H1 (cell line): ENCODE measurements at regions not wholly inside any gene's neighbourhood (a gene's known extent, or its start where the extent isn't known, plus 50 kb on each side); places are given as distances from the start of the nearest gene placed in this dataset.

ENCODE experiments used
- CTCF ChIA-PET: fragments of 300-600 bp; sonication (Branson Sonifier 250); formaldehyde crosslinking; loops from one replicate; lab custom pipeline; 2021; ENCODE audit not compliant: partially characterized antibody; lab: Charles Lee
- POLR2A ChIA-PET: fragments of 300-600 bp; sonication (Branson Sonifier 250); formaldehyde crosslinking; loops from one replicate; lab custom pipeline; 2021; ENCODE audit warnings: inconsistent platforms; ENCODE audit not compliant: partially characterized antibody; lab: Charles Lee
- DNase-seq, 2 experiments: peaks; one replicate each; pipeline versions ENCODE4 v3.0.0 to v3.0.0-alpha.2; 2010 to 2022; ENCODE audit warnings: low spot score in 2 of 2, low read depth in 1 of 2, mixed read lengths in 1 of 2
- FAIRE-seq: peaks from 2 replicates; lab custom pipeline; 2011; peaks lifted over from hg19 to GRCh38; lab: Jason Lieb, UNC
- H2AFZ ChIP-seq: 2 replicates; pipeline ENCODE4 v1.8.1; 2012; ENCODE audit warnings: low read length, inconsistent platforms
- H2AK5ac ChIP-seq: 2 replicates; pipeline ENCODE4 v1.6.1; 2013; ENCODE audit warnings: low read depth, low read length
- H2BK120ac ChIP-seq: replicated peaks from 2 replicates; pipeline ENCODE3; 2013; ENCODE audit warnings: low read depth, low read length, inconsistent platforms
- H2BK12ac ChIP-seq: 2 replicates; pipeline ENCODE4 v1.6.1; 2013; ENCODE audit warnings: low read depth, low read length
- H2BK15ac ChIP-seq: 2 replicates; pipeline ENCODE4 v1.6.1; 2013; ENCODE audit warnings: low read length
- H2BK20ac ChIP-seq: 2 replicates; pipeline ENCODE4 v1.6.1; 2013; ENCODE audit warnings: low read length
- H2BK5ac ChIP-seq: 2 replicates; pipeline ENCODE4 v1.6.1; 2013; ENCODE audit warnings: low read depth, low read length
- H3K14ac ChIP-seq: 2 replicates; pipeline ENCODE4 v1.6.1; 2013; ENCODE audit warnings: inconsistent platforms; ENCODE audit not compliant: insufficient read length
- H3K18ac ChIP-seq: 2 replicates; pipeline ENCODE4 v1.6.1; 2013; ENCODE audit warnings: low read length; ENCODE audit errors: extremely low read depth
- H3K23ac ChIP-seq: 2 replicates; pipeline ENCODE4 v1.6.1; 2013; ENCODE audit warnings: inconsistent platforms; ENCODE audit not compliant: insufficient read length
- H3K23me2 ChIP-seq: 2 replicates; pipeline ENCODE4 v1.6.1; 2013; ENCODE audit warnings: low read depth, low read length
- H3K27ac ChIP-seq: 2 replicates; pipeline ENCODE4 v1.6.1; 2011; ENCODE audit warnings: low read depth, low read length, inconsistent platforms
- H3K27me3 ChIP-seq, 4 experiments: replicated peaks in 1 of 4; 1 replicate in 1 of 4; 2 replicates in 3 of 4; pipeline versions ENCODE4 v1.6.1 to v1.8.1; 2011 to 2013; ENCODE audit warnings: low read length in 3 of 4, mild to moderate bottlenecking in 3 of 4, inconsistent platforms in 2 of 4, mixed read lengths in 2 of 4, moderate library complexity in 1 of 4; ENCODE audit not compliant: control insufficient read depth in 3 of 4, insufficient read depth in 3 of 4; ENCODE audit errors: extremely low read depth in 1 of 4
- H3K36me3 ChIP-seq, 4 experiments: 2 replicates each; pipeline versions ENCODE4 v1.6.1 to v1.8.1; 2011 to 2013; ENCODE audit warnings: mild to moderate bottlenecking in 4 of 4, low read length in 3 of 4, moderate library complexity in 2 of 4, control low read depth in 1 of 4, inconsistent platforms in 1 of 4; ENCODE audit not compliant: insufficient read depth in 4 of 4, control insufficient read depth in 2 of 4
- H3K4ac ChIP-seq: replicated peaks from 2 replicates; pipeline ENCODE3; 2013; ENCODE audit warnings: low read length, low read depth, mixed read lengths, inconsistent platforms; ENCODE audit not compliant: insufficient read length
- H3K4me1 ChIP-seq, 4 experiments: replicated peaks in 1 of 4; 1 replicate in 1 of 4; 2 replicates in 3 of 4; pipeline versions ENCODE4 v1.6.1 to v1.8.1; 2011 to 2013; ENCODE audit warnings: low read length in 3 of 4, inconsistent platforms in 2 of 4, mixed read lengths in 1 of 4; ENCODE audit not compliant: insufficient read depth in 4 of 4, control insufficient read depth in 3 of 4
- H3K4me2 ChIP-seq, 2 experiments: 2 replicates each; pipeline versions ENCODE4 v1.6.1 to v1.8.1; 2011 to 2013; ENCODE audit warnings: low read depth in 2 of 2, low read length in 2 of 2, control low read depth in 1 of 2, inconsistent platforms in 1 of 2, mild to moderate bottlenecking in 1 of 2; ENCODE audit not compliant: insufficient read depth in 1 of 2
- H3K4me3 ChIP-seq, 4 experiments: fragments of 200-600, 300-600 bp in 1 of 4; sonication (generic), shearing (Covaris generic), sonication (Bioruptor Twin) in 1 of 4; 2 replicates each; pipeline versions ENCODE4 v1.5.1 to v1.8.1; 2011 to 2016; ENCODE audit warnings: low read length in 4 of 4, low read depth in 3 of 4, control low read depth in 2 of 4, inconsistent platforms in 2 of 4, mild to moderate bottlenecking in 2 of 4, mixed read lengths in 1 of 4, moderate library complexity in 1 of 4; ENCODE audit not compliant: insufficient read depth in 2 of 4; ENCODE audit errors: extremely low read depth in 1 of 4
- H3K56ac ChIP-seq: replicated peaks from 2 replicates; pipeline ENCODE3; 2013; ENCODE audit warnings: low read depth, mild to moderate bottlenecking, mixed read lengths, low read length, inconsistent platforms; ENCODE audit not compliant: insufficient read length
- H3K79me1 ChIP-seq: 2 replicates; pipeline ENCODE4 v1.6.1; 2013; ENCODE audit warnings: low read depth, low read length, control low read depth
- H3K79me2 ChIP-seq, 2 experiments: 2 replicates each; pipeline versions ENCODE4 v1.6.1 to v1.8.1; 2012 to 2013; ENCODE audit warnings: low read length in 2 of 2, mild to moderate bottlenecking in 2 of 2, inconsistent platforms in 1 of 2; ENCODE audit not compliant: insufficient read depth in 2 of 2, control insufficient read depth in 1 of 2
- H3K9ac ChIP-seq, 4 experiments: replicated peaks in 1 of 4; 1 replicate in 1 of 4; 2 replicates in 3 of 4; pipeline versions ENCODE4 v1.6.1 to v1.8.1; 2011 to 2013; ENCODE audit warnings: low read depth in 3 of 4, low read length in 3 of 4, control low read depth in 2 of 4, mild to moderate bottlenecking in 2 of 4, moderate library complexity in 2 of 4, inconsistent platforms in 1 of 4; ENCODE audit errors: extremely low read depth in 1 of 4
- H3K9me3 ChIP-seq, 2 experiments: 2 replicates each; pipeline versions ENCODE4 v1.6.1 to v1.8.1; 2012 to 2013; ENCODE audit warnings: mild to moderate bottlenecking in 2 of 2, moderate library complexity in 2 of 2, control low read depth in 1 of 2, inconsistent platforms in 1 of 2, low read depth in 1 of 2, low read length in 1 of 2, mixed read lengths in 1 of 2; ENCODE audit not compliant: insufficient read depth in 2 of 2
- H4K20me1 ChIP-seq, 2 experiments: replicated peaks in 1 of 2; 2 replicates each; pipeline versions ENCODE3 to v1.8.1; 2011 to 2013; ENCODE audit warnings: inconsistent platforms in 2 of 2, low read length in 2 of 2, mild to moderate bottlenecking in 1 of 2; ENCODE audit not compliant: insufficient read depth in 2 of 2, control insufficient read depth in 1 of 2
- H4K5ac ChIP-seq: 2 replicates; pipeline ENCODE4 v1.6.1; 2013; ENCODE audit warnings: low read length, low read depth, mixed read lengths, inconsistent platforms; ENCODE audit not compliant: insufficient read length
- H4K8ac ChIP-seq: 2 replicates; pipeline ENCODE4 v1.8.0; 2013; ENCODE audit warnings: mild to moderate bottlenecking, moderate library complexity, low read length, inconsistent platforms; ENCODE audit not compliant: insufficient read depth; ENCODE audit errors: extremely low read depth
- H4K91ac ChIP-seq: replicated peaks from 2 replicates; pipeline ENCODE3; 2013; ENCODE audit warnings: low read length, mixed read lengths, inconsistent platforms; ENCODE audit not compliant: insufficient read length
- JUN ChIP-seq: IDR thresholded peaks from 2 replicates; pipeline ENCODE4 v1.6.1; 2011; ENCODE audit warnings: low read depth, mild to moderate bottlenecking, improper control_type of control experiment, low read length
- TAF1 ChIP-seq: IDR thresholded peaks from 2 replicates; pipeline ENCODE4 v1.6.1; 2011; ENCODE audit warnings: mild to moderate bottlenecking, low read depth, low read length
- TEAD4 ChIP-seq: IDR thresholded peaks from 2 replicates; pipeline ENCODE4 v1.6.1; 2012; ENCODE audit warnings: low read depth, low read length, inconsistent platforms, mixed read lengths
- WGBS, 2 experiments: shearing (Covaris generic) in 1 of 2; methylation state at CpG; one replicate each; pipeline versions ENCODE4 v1.1.6 to v1.1.7; 2013 to 2015; ENCODE audit warnings: low lambda C conversion rate in 2 of 2, mixed read lengths in 2 of 2, inconsistent platforms in 1 of 2, low coverage in 1 of 2, missing lambda C conversion rate in 1 of 2; ENCODE audit not compliant: insufficient replicate concordance in 2 of 2, insufficient coverage in 1 of 2, insufficient read length in 1 of 2; ENCODE audit errors: extremely low coverage in 1 of 2, missing lambda C conversion rate in 1 of 2; 5-methylcytosine and 5-hydroxymethylcytosine counted together

GRCh38 chr1:29852248-29852647, 615.9 kb downstream of the PTPRU start:
- no peak overlapping the region for H2BK20ac ChIP-seq
- H3K4me3 ChIP-seq = no peak overlapping the region
- no peak overlapping the region for H3K9ac ChIP-seq
- H3K27ac ChIP-seq = no peak overlapping the region
- no peak overlapping the region for H2AFZ ChIP-seq
- 94% methylated on average over 9 of the region's 9 CpGs; no CpG with 5 or more reads in 1 of the 2 experiments for WGBS, 2 experiments
- H4K5ac ChIP-seq = no peak overlapping the region
- H3K4me1 ChIP-seq = peaks cover 0 to 2% (median 0%) of the 10 kb centered on the region in 4 experiments; a peak in 1 of 7 replicates
- no peak overlapping the region for H2BK12ac ChIP-seq
- no peak overlapping the region for H3K18ac ChIP-seq
- H3K14ac ChIP-seq = no peak overlapping the region
- H3K27me3 ChIP-seq = no peaks in the 10 kb centered on the region
- H3K56ac ChIP-seq = no peak overlapping the region
- H2BK5ac ChIP-seq = no peak overlapping the region
- no peaks in the 10 kb centered on the region for H4K20me1 ChIP-seq
- POLR2A ChIA-PET = no interaction called here
- no peaks in the 10 kb centered on the region for H3K36me3 ChIP-seq
- no peak overlapping the region for H2BK120ac ChIP-seq
- no peak overlapping the region for H3K23ac ChIP-seq
- H3K4ac ChIP-seq = no peak overlapping the region
- H4K8ac ChIP-seq = no peak overlapping the region
- no peaks in the 10 kb centered on the region for H3K23me2 ChIP-seq
- H3K79me1 ChIP-seq = no peaks in the 10 kb centered on the region
- TF ChIP-seq JUN (no peak), TEAD4 (no peak), TAF1 (no peak)
- CTCF ChIA-PET = interaction anchor here (1.5 to 3.1 kb wide), 2 partner anchors 17 to 231 kb away, joined by 3 to 9 read pairs; no protein-coding TSS in a partner anchor
- DNase-seq (no peak), FAIRE-seq (no peak)
- H3K9me3 ChIP-seq = no peaks in the 10 kb centered on the region
- no peak overlapping the region for H2BK15ac ChIP-seq
- no peak overlapping the region for H2AK5ac ChIP-seq
- H3K4me2 ChIP-seq = no peak overlapping the region
- H3K79me2 ChIP-seq = no peaks in the 10 kb centered on the region
- no peak overlapping the region for H4K91ac ChIP-seq
